GM11168 (cell line): ENCODE measurements at regions not wholly inside any gene's neighbourhood (a gene's known extent, or its start where the extent isn't known, plus 50 kb on each side); places are given as distances from the start of the nearest gene placed in this dataset.
"Not testable (repeated sequence)": the region's sequence is repeated elsewhere in the genome, so short reads cannot be mapped to it uniquely, and the experiment has no call there.

Source experiments
- in situ Hi-C: fragments of 300-500 bp; cut with MboI; formaldehyde crosslinking; loops from one replicate; pipeline ENCODE4 v1.12.0; 2022; ENCODE audit warnings: low sequenced_read_pairs; ENCODE audit not compliant: unreplicated experiment

- in situ Hi-C loops, result no loop called here
These were observed 105.2 kb upstream of the BNIP2 start for GRCh38 chr15:59794229-59794886.

- in situ Hi-C loops, result no loop called here
These were observed 103.2 kb upstream of the BNIP2 start for GRCh38 chr15:59792359-59792758.

- in situ Hi-C loops, result no loop called here
These were observed 102.6 kb upstream of the BNIP2 start for GRCh38 chr15:59791755-59792154.

GRCh38 chr15:59791079-59791478 lies 102.0 kb upstream of the BNIP2 start:
- in situ Hi-C loops, result no loop called here

- in situ Hi-C loops, result not testable (repeated sequence)
These were observed 97.3 kb upstream of the BNIP2 start for GRCh38 chr15:59786466-59786865.

- in situ Hi-C loops, result not testable (repeated sequence)
These were observed 96.9 kb upstream of the BNIP2 start for GRCh38 chr15:59785981-59786380.

- in situ Hi-C loops, result not testable (repeated sequence)
These were observed 94.8 kb upstream of the BNIP2 start for GRCh38 chr15:59783774-59784520.

- in situ Hi-C loops, result no loop called here
These were observed 90.0 kb upstream of the BNIP2 start for GRCh38 chr15:59779110-59779509.

GRCh38 chr15:59764775-59765174 lies 75.7 kb upstream of the BNIP2 start:
- in situ Hi-C loops, result no loop called here

- in situ Hi-C loops, result no loop called here
These were observed 73.4 kb upstream of the BNIP2 start for GRCh38 chr15:59762558-59762957.

- in situ Hi-C loops, result not testable (repeated sequence)
These were observed 71.1 kb upstream of the BNIP2 start for GRCh38 chr15:59760256-59760655.

GRCh38 chr15:59751552-59752413 lies 62.7 kb upstream of the BNIP2 start:
- in situ Hi-C loops, result no loop called here

- in situ Hi-C loops, result loop anchor here (25.0 kb wide), 1 partner anchor 441 kb away; no protein-coding TSS in a partner anchor
These were observed 57.7 kb upstream of the BNIP2 start for GRCh38 chr15:59746777-59747176.

GRCh38 chr15:59741274-59741906 lies 52.3 kb upstream of the BNIP2 start:
- in situ Hi-C loops, result loop anchor here (25.0 kb wide), 1 partner anchor 446 kb away; no protein-coding TSS in a partner anchor

GRCh38 chr15:59739557-59740186 lies 50.6 kb upstream of the BNIP2 start:
- in situ Hi-C loops, result loop anchor here (25.0 kb wide), 1 partner anchor 448 kb away; no protein-coding TSS in a partner anchor
